ENCODE measurements at regions not wholly inside any gene's neighbourhood (a gene's known extent, or its start where the extent isn't known, plus 50 kb on each side); places are given as distances from the start of the nearest gene placed in this dataset.

- Histone ChIP-seq H3K18ac (ENCODE audit: low read length) (no peak overlapping the region), H3K23ac (ENCODE audit: low read length) (no peak overlapping the region), H3K79me2 (ENCODE audit: control insufficient read depth, insufficient read depth, low read length, poor library complexity) (no peaks in the 10 kb centered on the region), H3K4ac (ENCODE audit: low read depth, low read length) (no peak overlapping the region), H4K12ac (ENCODE audit: low read depth, low read length) (no peak overlapping the region), H3K4me2 (ENCODE audit: low read length) (no peak overlapping the region), H4K8ac (ENCODE audit: low read depth, low read length) (no peak overlapping the region), H2AK5ac (ENCODE audit: low read length) (no peak overlapping the region), H2BK12ac (ENCODE audit: low read length) (no peak overlapping the region), H3K14ac (ENCODE audit: low read length) (no peak overlapping the region), H2BK120ac (ENCODE audit: insufficient read depth, low read length, poor library complexity) (no peak overlapping the region), H3K9me3 (ENCODE audit: insufficient read depth, low read depth, low read length) (no peaks in the 10 kb centered on the region), H3K27ac (ENCODE audit: low read depth, low read length) (no peak overlapping the region), H3K9ac (ENCODE audit: low read length) (no peak overlapping the region), H3K36me3 (ENCODE audit: control insufficient read depth in 1 of 2, insufficient read depth in 2 of 2, low read length in 2 of 2) (no peaks in the 10 kb centered on the region), H2BK5ac (ENCODE audit: low read depth, low read length, poor library complexity) (no peak overlapping the region), H3K27me3 (ENCODE audit: insufficient read depth, low read length) (no peaks in the 10 kb centered on the region), H3K4me1 (ENCODE audit: control insufficient read depth in 1 of 2, insufficient read depth in 2 of 2, low read length in 2 of 2) (no peaks in the 10 kb centered on the region), H2AFZ (ENCODE audit: insufficient read depth, low read length, poor library complexity) (no peak overlapping the region), H3K4me3 (ENCODE audit: low read depth, low read length) (no peak overlapping the region), H3K79me1 (ENCODE audit: low read length) (no peaks in the 10 kb centered on the region), H4K91ac (ENCODE audit: low read depth, low read length) (no peak overlapping the region)
- no peak for DNase-seq
- WGBS (ENCODE audit: extremely low coverage, insufficient coverage, insufficient read length), result no CpG with 5 or more reads among the region's 3 CpGs
These were observed 74.1 kb downstream of the ID4 start for GRCh38 chr6:19911223-19911622.

DNA sequence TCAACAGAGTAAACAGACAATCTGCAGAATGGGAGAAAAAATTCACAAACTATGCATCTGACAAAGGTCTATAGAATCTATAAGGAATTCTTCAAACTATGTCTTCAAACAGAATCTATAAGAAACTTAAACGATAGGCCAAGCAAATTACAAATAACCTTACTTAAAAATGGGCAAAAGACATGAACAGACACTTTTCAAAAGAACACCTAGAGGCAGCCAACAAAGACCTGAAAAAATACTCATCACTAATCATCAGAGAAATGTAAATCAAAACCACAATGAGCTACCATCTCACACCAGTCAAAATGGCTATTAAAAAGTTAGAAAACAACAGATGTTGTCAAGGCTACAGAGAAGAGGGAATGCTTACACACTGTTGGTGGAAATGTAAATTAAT is 81.3 kb downstream of the ID4 start:
- no peak overlapping the region for H2AK5ac ChIP-seq (ENCODE audit: low read length)
- no peaks in the 10 kb centered on the region for H3K4me1 ChIP-seq (ENCODE audit: control insufficient read depth in 1 of 2, insufficient read depth in 2 of 2, low read length in 2 of 2)
- no peak overlapping the region for H2AFZ ChIP-seq (ENCODE audit: insufficient read depth, low read length, poor library complexity)
- H3K9ac ChIP-seq (ENCODE audit: low read length), result no peak overlapping the region
- H2BK12ac ChIP-seq (ENCODE audit: low read length), result no peak overlapping the region
- no peak overlapping the region for H4K8ac ChIP-seq (ENCODE audit: low read depth, low read length)
- H3K23ac ChIP-seq (ENCODE audit: low read length), result no peak overlapping the region
- WGBS (ENCODE audit: extremely low coverage, insufficient coverage, insufficient read length), result no CpG with 5 or more reads among the region's 1 CpG
- no peak overlapping the region for H3K18ac ChIP-seq (ENCODE audit: low read length)
- no peak overlapping the region for H2BK120ac ChIP-seq (ENCODE audit: insufficient read depth, low read length, poor library complexity)
- no peak overlapping the region for H3K4me2 ChIP-seq (ENCODE audit: low read length)
- no peak overlapping the region for H2BK5ac ChIP-seq (ENCODE audit: low read depth, low read length, poor library complexity)
- H3K4me3 ChIP-seq (ENCODE audit: low read depth, low read length), result no peak overlapping the region
- no peak overlapping the region for H4K12ac ChIP-seq (ENCODE audit: low read depth, low read length)
- no peaks in the 10 kb centered on the region for H3K79me1 ChIP-seq (ENCODE audit: low read length)
- H3K14ac ChIP-seq (ENCODE audit: low read length), result no peak overlapping the region
- H3K36me3 ChIP-seq (ENCODE audit: control insufficient read depth in 1 of 2, insufficient read depth in 2 of 2, low read length in 2 of 2), result no peaks in the 10 kb centered on the region
- no peaks in the 10 kb centered on the region for H3K79me2 ChIP-seq (ENCODE audit: control insufficient read depth, insufficient read depth, low read length, poor library complexity)
- H4K91ac ChIP-seq (ENCODE audit: low read depth, low read length), result no peak overlapping the region
- H3K27ac ChIP-seq (ENCODE audit: low read depth, low read length), result no peak overlapping the region
- no peak overlapping the region for H3K4ac ChIP-seq (ENCODE audit: low read depth, low read length)
- no peak for DNase-seq
- no peaks in the 10 kb centered on the region for H3K27me3 ChIP-seq (ENCODE audit: insufficient read depth, low read length)
- no peaks in the 10 kb centered on the region for H3K9me3 ChIP-seq (ENCODE audit: insufficient read depth, low read depth, low read length)

DNA sequence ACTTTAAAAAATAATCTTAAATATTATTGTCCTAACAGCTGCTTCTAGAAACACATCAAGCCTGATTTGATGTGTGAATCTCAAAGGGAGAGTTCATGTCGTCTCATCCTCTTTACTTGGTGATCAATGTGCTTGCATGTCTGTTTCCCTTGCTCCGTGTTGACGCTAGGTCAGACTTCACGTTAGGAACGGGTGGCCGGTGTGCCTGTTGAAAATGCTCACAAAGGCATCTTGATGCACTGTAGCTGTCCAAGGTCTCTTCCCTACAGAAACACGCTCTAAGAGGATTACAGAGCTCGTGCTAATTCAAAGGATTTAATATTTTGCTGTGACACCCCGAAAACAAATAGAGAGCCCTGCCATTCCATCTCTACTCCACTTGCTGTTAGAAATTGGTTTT is 84.6 kb downstream of the ID4 start:
- no peaks in the 10 kb centered on the region for H3K79me1 ChIP-seq (ENCODE audit: low read length)
- H3K36me3 ChIP-seq (ENCODE audit: control insufficient read depth in 1 of 2, insufficient read depth in 2 of 2, low read length in 2 of 2), result no peaks in the 10 kb centered on the region
- H2AFZ ChIP-seq (ENCODE audit: insufficient read depth, low read length, poor library complexity), result no peak overlapping the region
- no peak overlapping the region for H3K27ac ChIP-seq (ENCODE audit: low read depth, low read length)
- H2AK5ac ChIP-seq (ENCODE audit: low read length), result no peak overlapping the region
- no peak overlapping the region for H3K14ac ChIP-seq (ENCODE audit: low read length)
- no peak overlapping the region for H3K23ac ChIP-seq (ENCODE audit: low read length)
- no peak overlapping the region for H2BK12ac ChIP-seq (ENCODE audit: low read length)
- no peak overlapping the region for H3K4ac ChIP-seq (ENCODE audit: low read depth, low read length)
- H4K12ac ChIP-seq (ENCODE audit: low read depth, low read length), result no peak overlapping the region
- H3K4me1 ChIP-seq (ENCODE audit: control insufficient read depth in 1 of 2, insufficient read depth in 2 of 2, low read length in 2 of 2), result no peaks in the 10 kb centered on the region
- no peak for DNase-seq
- no CpG with 5 or more reads among the region's 9 CpGs for WGBS (ENCODE audit: extremely low coverage, insufficient coverage, insufficient read length)
- H3K79me2 ChIP-seq (ENCODE audit: control insufficient read depth, insufficient read depth, low read length, poor library complexity), result no peaks in the 10 kb centered on the region
- no peak overlapping the region for H4K8ac ChIP-seq (ENCODE audit: low read depth, low read length)
- no peaks in the 10 kb centered on the region for H3K27me3 ChIP-seq (ENCODE audit: insufficient read depth, low read length)
- no peak overlapping the region for H2BK5ac ChIP-seq (ENCODE audit: low read depth, low read length, poor library complexity)
- H3K4me2 ChIP-seq (ENCODE audit: low read length), result no peak overlapping the region
- no peak overlapping the region for H3K4me3 ChIP-seq (ENCODE audit: low read depth, low read length)
- no peak overlapping the region for H4K91ac ChIP-seq (ENCODE audit: low read depth, low read length)
- H3K18ac ChIP-seq (ENCODE audit: low read length), result no peak overlapping the region
- no peak overlapping the region for H2BK120ac ChIP-seq (ENCODE audit: insufficient read depth, low read length, poor library complexity)
- no peak overlapping the region for H3K9ac ChIP-seq (ENCODE audit: low read length)
- no peaks in the 10 kb centered on the region for H3K9me3 ChIP-seq (ENCODE audit: insufficient read depth, low read depth, low read length)

- Histone ChIP-seq H3K23ac (ENCODE audit: low read length) (no peak overlapping the region), H2AK5ac (ENCODE audit: low read length) (no peak overlapping the region), H2BK120ac (ENCODE audit: insufficient read depth, low read length, poor library complexity) (no peak overlapping the region), H3K4me1 (ENCODE audit: control insufficient read depth in 1 of 2, insufficient read depth in 2 of 2, low read length in 2 of 2) (no peaks in the 10 kb centered on the region), H4K91ac (ENCODE audit: low read depth, low read length) (no peak overlapping the region), H4K8ac (ENCODE audit: low read depth, low read length) (no peak overlapping the region), H3K14ac (ENCODE audit: low read length) (no peak overlapping the region), H3K4ac (ENCODE audit: low read depth, low read length) (no peak overlapping the region), H4K12ac (ENCODE audit: low read depth, low read length) (no peak overlapping the region), H2BK5ac (ENCODE audit: low read depth, low read length, poor library complexity) (no peak overlapping the region), H3K79me1 (ENCODE audit: low read length) (no peaks in the 10 kb centered on the region), H3K18ac (ENCODE audit: low read length) (no peak overlapping the region), H3K4me3 (ENCODE audit: low read depth, low read length) (no peak overlapping the region), H3K9me3 (ENCODE audit: insufficient read depth, low read depth, low read length) (no peaks in the 10 kb centered on the region), H2BK12ac (ENCODE audit: low read length) (no peak overlapping the region), H3K27me3 (ENCODE audit: insufficient read depth, low read length) (no peaks in the 10 kb centered on the region), H2AFZ (ENCODE audit: insufficient read depth, low read length, poor library complexity) (no peak overlapping the region), H3K27ac (ENCODE audit: low read depth, low read length) (no peak overlapping the region), H3K79me2 (ENCODE audit: control insufficient read depth, insufficient read depth, low read length, poor library complexity) (no peaks in the 10 kb centered on the region), H3K4me2 (ENCODE audit: low read length) (no peak overlapping the region), H3K36me3 (ENCODE audit: control insufficient read depth in 1 of 2, insufficient read depth in 2 of 2, low read length in 2 of 2) (no peaks in the 10 kb centered on the region), H3K9ac (ENCODE audit: low read length) (no peak overlapping the region)
- DNase-seq, result no peak
- no CpG with 5 or more reads among the region's 1 CpG for WGBS (ENCODE audit: extremely low coverage, insufficient coverage, insufficient read length)
These were observed 88.4 kb downstream of the ID4 start for GRCh38 chr6:19925533-19925932.
